GM15510 (cell line): ENCODE measurements at regions not wholly inside any gene's neighbourhood (a gene's known extent, or its start where the extent isn't known, plus 50 kb on each side); places are given as distances from the start of the nearest gene placed in this dataset.

ENCODE experiments used
- POLR2A ChIP-seq: IDR thresholded peaks from 3 replicates; pipeline ENCODE4 v1.6.1; 2011; ENCODE audit warnings: borderline replicate concordance; ENCODE audit not compliant: insufficient read length; ENCODE audit errors: extremely low read depth

- no peak for TF ChIP-seq POLR2A
Measured at GRCh38 chr3:168168743-168169142, 73.0 kb upstream of the GOLIM4 start.

GRCh38 chr3:168165390-168166269, 69.9 kb upstream of the GOLIM4 start:
- no peak for TF ChIP-seq POLR2A

- no peak for TF ChIP-seq POLR2A
Measured at GRCh38 chr3:168162172-168162571, 66.4 kb upstream of the GOLIM4 start.

- TF ChIP-seq POLR2A: no peak
Measured at GRCh38 chr3:168161696-168162095, 66.0 kb upstream of the GOLIM4 start.

- no peak for TF ChIP-seq POLR2A
Measured at GRCh38 chr3:168157903-168158302, 62.2 kb upstream of the GOLIM4 start.

- TF ChIP-seq POLR2A: no peak
Measured at GRCh38 chr3:168157099-168157700, 61.5 kb upstream of the GOLIM4 start.

- TF ChIP-seq POLR2A: no peak
Measured at GRCh38 chr3:168156479-168156878, 60.8 kb upstream of the GOLIM4 start.

GRCh38 chr3:168155303-168155702, 59.6 kb upstream of the GOLIM4 start:
- no peak for TF ChIP-seq POLR2A

GRCh38 chr3:168154089-168154488, 58.4 kb upstream of the GOLIM4 start:
- no peak for TF ChIP-seq POLR2A

- TF ChIP-seq POLR2A: no peak
Measured at GRCh38 chr3:168152149-168152548, 56.4 kb upstream of the GOLIM4 start.
